Endodermal cell (in vitro differentiated cells): ENCODE measurements at regions not wholly inside any gene's neighbourhood (a gene's known extent, or its start where the extent isn't known, plus 50 kb on each side); places are given as distances from the start of the nearest gene placed in this dataset.

Source experiments
- DNase-seq: peaks from one replicate; pipeline ENCODE4 v3.0.0-alpha.2; 2017
- H3K27ac ChIP-seq: 2 replicates; pipeline ENCODE4 v1.5.1; 2013; ENCODE audit warnings: mild to moderate bottlenecking, low read depth, low read length, moderate library complexity
- H3K27me3 ChIP-seq: 2 replicates; pipeline ENCODE4 v1.6.1; 2013; ENCODE audit warnings: mild to moderate bottlenecking, low read length, moderate library complexity; ENCODE audit not compliant: insufficient read depth, control insufficient read depth, poor library complexity, severe bottlenecking
- H3K36me3 ChIP-seq: 2 replicates; pipeline ENCODE4 v1.7.0; 2013; ENCODE audit warnings: mild to moderate bottlenecking, low read length, moderate library complexity; ENCODE audit not compliant: control insufficient read depth, insufficient read depth
- H3K4me1 ChIP-seq: one replicate; pipeline ENCODE4 v1.7.0; 2013; ENCODE audit warnings: low read length; ENCODE audit not compliant: control insufficient read depth, insufficient read depth
- H3K4me3 ChIP-seq: 2 replicates; pipeline ENCODE4 v1.5.1; 2013; ENCODE audit warnings: mild to moderate bottlenecking, low read length, moderate library complexity
- H3K9ac ChIP-seq: 2 replicates; pipeline ENCODE4 v1.6.1; 2013; ENCODE audit warnings: mild to moderate bottlenecking, low read length, moderate library complexity; ENCODE audit not compliant: poor library complexity, severe bottlenecking; ENCODE audit errors: extremely low read depth
- H3K9me3 ChIP-seq: 2 replicates; pipeline ENCODE4 v1.6.1; 2013; ENCODE audit warnings: mild to moderate bottlenecking, low read length, moderate library complexity; ENCODE audit not compliant: control insufficient read depth
- H3K27ac Mint-ChIP-seq: 2 replicates; pipeline ENCODE4 v1.8.0; 2020; ENCODE audit warnings: mixed read lengths
- H3K27me3 Mint-ChIP-seq: 2 replicates; pipeline ENCODE4 v1.8.0; 2021; ENCODE audit warnings: mild to moderate bottlenecking, mixed read lengths; ENCODE audit not compliant: insufficient read depth
- H3K36me3 Mint-ChIP-seq: 2 replicates; pipeline ENCODE4 v1.8.0; 2020; ENCODE audit warnings: low read depth, mixed read lengths
- H3K4me1 Mint-ChIP-seq: 2 replicates; pipeline ENCODE4 v1.8.0; 2020; ENCODE audit warnings: mixed read lengths
- H3K4me3 Mint-ChIP-seq: 2 replicates; pipeline ENCODE4 v1.8.0; 2020; ENCODE audit warnings: mild to moderate bottlenecking, moderate library complexity, mixed read lengths
- H3K9me3 Mint-ChIP-seq: 2 replicates; pipeline ENCODE4 v1.8.0; 2020; ENCODE audit warnings: mild to moderate bottlenecking, mixed read lengths
- WGBS, 2 experiments: methylation state at CpG; one replicate each; pipeline versions ENCODE4 v1.1.5 to v1.1.7; 2013; ENCODE audit warnings: missing lambda C conversion rate in 2 of 2, mixed read lengths in 1 of 2; ENCODE audit not compliant: insufficient coverage in 1 of 2, insufficient read length in 1 of 2; 5-methylcytosine and 5-hydroxymethylcytosine counted together
- TF ChIP-seq, protein P1 (sequence below): fragments of 200-600 bp; sonication (generic); conservative IDR thresholded peaks from 2 replicates; pipeline ENCODE4 v1.5.0; 2021; ENCODE audit warnings: antibody characterized with exemption, mild to moderate bottlenecking

DNA sequence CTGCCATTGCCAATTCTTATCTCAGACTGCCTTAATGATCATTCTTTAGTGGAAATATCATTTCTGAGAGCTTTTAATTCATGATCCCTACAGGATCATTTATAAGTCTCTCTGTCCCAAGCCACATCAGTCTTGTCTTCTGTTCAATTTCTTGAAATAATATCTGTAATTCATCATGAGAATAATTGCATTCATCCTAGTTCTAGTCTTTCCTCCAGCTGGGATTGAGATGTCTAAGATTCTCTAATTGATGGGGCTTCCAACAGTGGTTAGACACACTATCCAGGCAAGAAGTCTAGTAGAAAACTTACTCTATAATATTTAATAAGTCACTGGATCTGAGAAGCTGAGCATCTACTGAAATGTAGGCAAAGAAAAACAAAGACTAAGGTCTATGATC is 854.7 kb upstream of the ADGRL3 start:
- Histone ChIP-seq H3K27ac (no peak overlapping the region), H3K4me1 (no peaks in the 10 kb centered on the region), H3K4me3 (no peak overlapping the region), H3K9me3 (no peaks in the 10 kb centered on the region), H3K36me3 (no peaks in the 10 kb centered on the region), H3K27me3 (no peaks in the 10 kb centered on the region), H3K9ac (no peak overlapping the region)
- no peak overlapping the region for H3K27ac Mint-ChIP-seq
- H3K27me3 Mint-ChIP-seq = no peaks in the 10 kb centered on the region
- H3K4me1 Mint-ChIP-seq = no peaks in the 10 kb centered on the region
- no peaks in the 10 kb centered on the region for H3K9me3 Mint-ChIP-seq
- TF ChIP-seq, protein P1, sequence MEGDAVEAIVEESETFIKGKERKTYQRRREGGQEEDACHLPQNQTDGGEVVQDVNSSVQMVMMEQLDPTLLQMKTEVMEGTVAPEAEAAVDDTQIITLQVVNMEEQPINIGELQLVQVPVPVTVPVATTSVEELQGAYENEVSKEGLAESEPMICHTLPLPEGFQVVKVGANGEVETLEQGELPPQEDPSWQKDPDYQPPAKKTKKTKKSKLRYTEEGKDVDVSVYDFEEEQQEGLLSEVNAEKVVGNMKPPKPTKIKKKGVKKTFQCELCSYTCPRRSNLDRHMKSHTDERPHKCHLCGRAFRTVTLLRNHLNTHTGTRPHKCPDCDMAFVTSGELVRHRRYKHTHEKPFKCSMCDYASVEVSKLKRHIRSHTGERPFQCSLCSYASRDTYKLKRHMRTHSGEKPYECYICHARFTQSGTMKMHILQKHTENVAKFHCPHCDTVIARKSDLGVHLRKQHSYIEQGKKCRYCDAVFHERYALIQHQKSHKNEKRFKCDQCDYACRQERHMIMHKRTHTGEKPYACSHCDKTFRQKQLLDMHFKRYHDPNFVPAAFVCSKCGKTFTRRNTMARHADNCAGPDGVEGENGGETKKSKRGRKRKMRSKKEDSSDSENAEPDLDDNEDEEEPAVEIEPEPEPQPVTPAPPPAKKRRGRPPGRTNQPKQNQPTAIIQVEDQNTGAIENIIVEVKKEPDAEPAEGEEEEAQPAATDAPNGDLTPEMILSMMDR = no peak
- no peak for DNase-seq
- H3K4me3 Mint-ChIP-seq = no peak overlapping the region
- no peaks in the 10 kb centered on the region for H3K36me3 Mint-ChIP-seq

DNA sequence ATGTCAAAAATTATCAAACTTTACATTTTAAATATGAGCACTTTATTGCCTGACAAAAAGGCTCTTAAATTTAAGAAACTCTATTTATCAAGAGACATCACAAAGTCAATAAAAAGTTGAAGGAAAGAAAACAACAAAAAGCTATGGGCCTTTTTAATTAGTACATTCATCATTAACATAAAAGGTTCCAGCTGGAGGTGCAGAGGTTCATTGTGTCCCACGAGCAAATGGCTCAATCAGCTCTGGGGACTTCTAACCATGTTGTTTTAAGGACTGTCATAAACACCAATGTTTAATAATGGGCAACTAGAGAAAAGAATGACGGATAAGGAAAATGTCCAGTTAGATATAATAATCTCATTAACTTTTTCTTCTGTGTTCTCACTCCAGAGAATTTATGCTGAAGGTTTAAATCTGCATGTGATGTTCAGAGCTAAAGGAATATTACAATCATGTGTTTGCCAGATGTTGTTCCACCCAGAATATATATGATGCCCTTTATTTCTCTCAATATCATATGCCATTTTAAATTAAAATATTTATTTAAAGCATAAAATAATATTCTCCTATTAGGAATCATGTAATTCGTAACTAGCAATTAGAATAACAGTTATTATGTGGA is 840.3 kb upstream of the ADGRL3 start:
- H3K27ac ChIP-seq = no peak overlapping the region
- H3K9ac ChIP-seq = no peak overlapping the region
- no peak overlapping the region for H3K4me3 Mint-ChIP-seq
- no peaks in the 10 kb centered on the region for H3K27me3 ChIP-seq
- H3K4me1 ChIP-seq = no peaks in the 10 kb centered on the region
- H3K36me3 ChIP-seq = no peaks in the 10 kb centered on the region
- peaks cover 9% of the 10 kb centered on the region for H3K9me3 Mint-ChIP-seq
- no peaks in the 10 kb centered on the region for H3K4me1 Mint-ChIP-seq
- H3K4me3 ChIP-seq = no peak overlapping the region
- no peak overlapping the region for H3K27ac Mint-ChIP-seq
- DNase-seq = no peak
- 84% methylated on average over 1 of the region's 3 CpGs; no CpG with 5 or more reads in 1 of the 2 experiments for WGBS, 2 experiments
- TF ChIP-seq, protein P1 = no peak
- no peaks in the 10 kb centered on the region for H3K9me3 ChIP-seq
- H3K36me3 Mint-ChIP-seq = no peaks in the 10 kb centered on the region
- H3K27me3 Mint-ChIP-seq = no peaks in the 10 kb centered on the region

DNA sequence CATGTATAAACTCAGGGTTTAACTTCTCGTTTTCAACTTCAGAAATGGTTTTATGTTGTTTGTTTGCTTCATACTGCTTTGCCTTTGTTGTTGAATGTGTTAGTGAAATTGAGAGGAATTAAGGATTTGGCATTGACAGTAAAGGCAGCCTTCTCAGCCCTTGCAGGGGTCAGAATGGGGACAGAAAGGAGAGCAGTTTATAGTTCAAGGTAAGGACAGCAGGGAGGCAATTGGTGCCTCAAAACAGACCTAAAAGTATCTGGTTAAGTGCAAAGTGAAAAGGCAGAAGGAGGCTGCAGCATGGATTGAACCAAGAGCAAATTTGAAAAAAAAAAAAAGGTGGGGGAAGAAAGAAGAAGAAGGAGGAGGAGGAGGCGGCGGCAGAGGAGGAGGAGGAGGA is 835.0 kb upstream of the ADGRL3 start:
- Histone ChIP-seq H3K9ac (no peak overlapping the region), H3K36me3 (no peaks in the 10 kb centered on the region), H3K27ac (no peak overlapping the region), H3K4me1 (no peaks in the 10 kb centered on the region), H3K9me3 (no peaks in the 10 kb centered on the region), H3K27me3 (no peaks in the 10 kb centered on the region), H3K4me3 (no peak overlapping the region)
- DNase-seq = no peak
- 67 to 69% methylated on average over 1 to 3 of the region's 3 CpGs for WGBS, 2 experiments
- Mint-ChIP-seq H3K27me3 (no peaks in the 10 kb centered on the region), H3K27ac (no peak overlapping the region), H3K4me3 (no peak overlapping the region), H3K36me3 (no peaks in the 10 kb centered on the region), H3K9me3 (no peaks in the 10 kb centered on the region), H3K4me1 (peaks cover 4% of the 10 kb centered on the region)
- TF ChIP-seq, protein P1 = no peak
